NT2/D1 (cell line): ENCODE measurements at regions not wholly inside any gene's neighbourhood (a gene's known extent, or its start where the extent isn't known, plus 50 kb on each side); places are given as distances from the start of the nearest gene placed in this dataset.

Source experiments
- DNase-seq: peaks from one replicate; pipeline ENCODE4 v3.0.0-alpha.2; 2011; ENCODE audit warnings: low read depth, low spot score
- H3K27me3 ChIP-seq: 2 replicates; pipeline ENCODE4 v1.6.0; 2011; ENCODE audit warnings: mild to moderate bottlenecking; ENCODE audit not compliant: insufficient read length, insufficient read depth
- H3K36me3 ChIP-seq: 2 replicates; pipeline ENCODE4 v1.6.1; 2011; ENCODE audit warnings: mild to moderate bottlenecking, low read length, mixed read lengths; ENCODE audit not compliant: insufficient read depth, insufficient read length
- H3K4me1 ChIP-seq: 2 replicates; pipeline ENCODE4 v1.5.1; 2011; ENCODE audit not compliant: insufficient read depth, insufficient read length
- H3K4me3 ChIP-seq: 2 replicates; pipeline ENCODE4 v1.5.1; 2011; ENCODE audit warnings: low read depth; ENCODE audit not compliant: insufficient read length
- H3K9ac ChIP-seq: 2 replicates; pipeline ENCODE4 v1.6.0; 2011; ENCODE audit warnings: low read depth; ENCODE audit not compliant: insufficient read length
- H3K9me3 ChIP-seq: 2 replicates; pipeline ENCODE4 v1.5.1; 2011; ENCODE audit warnings: mild to moderate bottlenecking, low read length; ENCODE audit not compliant: insufficient read depth
- SUZ12 ChIP-seq: IDR thresholded peaks from 2 replicates; pipeline ENCODE4 v1.6.1; 2011; ENCODE audit not compliant: insufficient read length, insufficient read depth; ENCODE audit errors: extremely low read depth
- YY1 ChIP-seq: IDR thresholded peaks from 2 replicates; pipeline ENCODE4 v1.6.1; 2011; ENCODE audit not compliant: insufficient read length, insufficient read depth
- ZNF274 ChIP-seq: IDR thresholded peaks from 2 replicates; pipeline ENCODE4 v1.6.1; 2011; ENCODE audit warnings: mild to moderate bottlenecking, low read depth, low read length

GRCh38 chr3:146881966-146882760 lies 277.0 kb upstream of the PLSCR5 start:
- DNase-seq: no peak
- no peaks in the 10 kb centered on the region for H3K4me1 ChIP-seq
- no peak overlapping the region for H3K9ac ChIP-seq
- no peaks in the 10 kb centered on the region for H3K9me3 ChIP-seq
- no peaks in the 10 kb centered on the region for H3K27me3 ChIP-seq
- H3K4me3 ChIP-seq: no peak overlapping the region
- TF ChIP-seq SUZ12: no peak
- TF ChIP-seq ZNF274: no peak
- no peak for TF ChIP-seq YY1
- H3K36me3 ChIP-seq: no peaks in the 10 kb centered on the region

GRCh38 chr3:146881356-146881755 lies 276.2 kb upstream of the PLSCR5 start:
- no peaks in the 10 kb centered on the region for H3K9me3 ChIP-seq
- no peak for DNase-seq
- no peak overlapping the region for H3K4me3 ChIP-seq
- no peak for TF ChIP-seq SUZ12
- no peak for TF ChIP-seq YY1
- no peak for TF ChIP-seq ZNF274
- no peaks in the 10 kb centered on the region for H3K4me1 ChIP-seq
- no peaks in the 10 kb centered on the region for H3K36me3 ChIP-seq
- no peak overlapping the region for H3K9ac ChIP-seq
- H3K27me3 ChIP-seq: no peaks in the 10 kb centered on the region

DNA sequence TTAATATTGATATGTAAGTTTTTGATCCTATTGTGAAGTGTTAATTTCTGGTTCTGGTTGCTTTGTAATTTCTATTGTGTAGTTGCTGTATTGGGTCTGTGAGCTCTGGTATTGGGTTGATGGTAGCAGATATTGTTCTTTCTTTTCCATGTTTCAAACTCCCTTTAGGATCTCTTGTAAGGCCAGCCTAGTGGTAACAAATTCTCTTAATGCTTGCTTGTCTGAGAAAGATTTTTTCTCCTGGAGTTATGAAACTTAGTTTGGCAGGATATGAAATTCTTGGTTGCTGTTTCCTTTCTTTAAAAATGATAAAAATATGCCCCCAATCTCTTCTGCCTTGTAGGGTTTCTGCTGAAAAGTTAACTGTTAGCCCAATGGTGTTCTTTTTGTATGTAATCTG lies 268.6 kb upstream of the PLSCR5 start:
- Histone ChIP-seq H3K27me3 (no peaks in the 10 kb centered on the region), H3K4me3 (no peak overlapping the region), H3K4me1 (no peaks in the 10 kb centered on the region), H3K36me3 (no peaks in the 10 kb centered on the region), H3K9ac (no peak overlapping the region), H3K9me3 (no peaks in the 10 kb centered on the region)
- no peak for DNase-seq
- no peak for TF ChIP-seq SUZ12
- no peak for TF ChIP-seq ZNF274
- TF ChIP-seq YY1: no peak

GRCh38 chr3:146865175-146865755 lies 260.1 kb upstream of the PLSCR5 start:
- Histone ChIP-seq H3K9ac (no peak overlapping the region), H3K4me3 (no peak overlapping the region), H3K9me3 (no peaks in the 10 kb centered on the region), H3K36me3 (no peaks in the 10 kb centered on the region), H3K27me3 (no peaks in the 10 kb centered on the region), H3K4me1 (no peaks in the 10 kb centered on the region)
- TF ChIP-seq ZNF274 (no peak), YY1 (no peak), SUZ12 (no peak)
- DNase-seq: no peak

DNA sequence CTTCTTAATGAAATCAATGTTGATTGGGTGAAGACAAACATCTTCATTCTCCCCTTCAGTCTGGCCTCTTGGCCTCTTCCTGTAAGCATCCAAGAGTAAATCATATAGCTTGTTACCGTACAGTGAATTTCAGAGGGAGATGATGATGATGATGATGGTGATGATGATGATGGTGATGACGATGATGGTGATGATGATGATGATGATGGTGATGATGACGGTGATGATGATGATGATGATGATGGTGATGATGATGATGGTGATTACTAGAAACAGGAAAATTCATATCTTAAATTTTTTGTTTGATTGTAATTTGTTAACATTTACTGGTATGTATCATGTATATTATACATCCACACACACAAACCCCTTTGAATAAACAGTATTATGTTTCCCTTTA lies 256.1 kb upstream of the PLSCR5 start:
- TF ChIP-seq ZNF274 (no peak), SUZ12 (no peak), YY1 (no peak)
- no peak for DNase-seq
- no peaks in the 10 kb centered on the region for H3K36me3 ChIP-seq
- H3K27me3 ChIP-seq: no peaks in the 10 kb centered on the region
- H3K9me3 ChIP-seq: no peaks in the 10 kb centered on the region
- H3K4me1 ChIP-seq: no peaks in the 10 kb centered on the region
- no peak overlapping the region for H3K4me3 ChIP-seq
- no peak overlapping the region for H3K9ac ChIP-seq

DNA sequence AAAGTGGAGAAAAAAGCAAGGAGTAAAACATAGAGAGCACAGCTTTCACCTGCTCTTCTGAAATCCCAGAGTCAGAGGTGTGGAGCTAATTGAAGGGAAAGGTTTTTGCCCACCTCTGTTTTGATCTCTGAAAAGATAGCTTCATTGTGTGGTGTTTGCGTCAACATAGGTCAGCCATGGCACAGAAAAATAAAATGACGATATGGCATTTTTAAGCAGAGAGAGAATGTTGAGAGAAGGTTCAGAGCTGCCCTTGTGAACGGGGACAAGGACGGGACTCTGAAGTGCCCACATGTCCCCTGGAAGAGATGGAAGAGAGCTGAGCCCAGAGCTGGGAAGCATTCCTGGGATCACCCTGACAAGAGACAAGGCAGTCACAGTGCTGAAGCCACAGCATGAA lies 249.4 kb upstream of the PLSCR5 start:
- Histone ChIP-seq H3K36me3 (no peaks in the 10 kb centered on the region), H3K9ac (no peak overlapping the region), H3K4me1 (no peaks in the 10 kb centered on the region), H3K9me3 (no peaks in the 10 kb centered on the region), H3K4me3 (no peak overlapping the region), H3K27me3 (no peaks in the 10 kb centered on the region)
- DNase-seq: no peak
- no peak for TF ChIP-seq ZNF274
- TF ChIP-seq SUZ12: no peak
- TF ChIP-seq YY1: no peak

DNA sequence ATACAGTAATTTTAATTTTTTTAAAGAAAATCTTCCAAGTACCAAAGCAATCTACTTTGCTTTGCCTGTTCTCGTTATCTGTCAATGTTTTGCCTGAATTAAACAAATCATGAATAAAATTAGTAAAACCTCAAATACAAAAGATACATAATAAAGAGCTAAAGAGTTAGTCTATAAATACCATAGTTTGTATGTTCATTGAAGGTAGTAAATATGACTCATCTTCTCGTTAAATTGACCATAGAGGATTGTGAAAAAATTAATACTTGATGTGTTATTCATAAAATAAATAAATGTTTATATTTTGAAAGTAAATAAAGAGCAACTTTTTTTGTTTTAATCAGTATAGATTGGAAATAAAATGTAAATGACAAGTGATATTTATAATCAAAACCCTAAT lies 246.5 kb upstream of the PLSCR5 start:
- Histone ChIP-seq H3K36me3 (no peaks in the 10 kb centered on the region), H3K4me1 (no peaks in the 10 kb centered on the region), H3K9ac (no peak overlapping the region), H3K4me3 (no peak overlapping the region), H3K9me3 (no peaks in the 10 kb centered on the region), H3K27me3 (no peaks in the 10 kb centered on the region)
- TF ChIP-seq YY1 (no peak), ZNF274 (no peak), SUZ12 (no peak)
- no peak for DNase-seq
